ENCODE measurements at regions not wholly inside any gene's neighbourhood (a gene's known extent, or its start where the extent isn't known, plus 50 kb on each side); places are given as distances from the start of the nearest gene placed in this dataset.

- intact Hi-C loops (cut with DNase I; ENCODE audit: low total_unique reads): no loop called here
- DNase-seq: no peak
These were observed 1337.6 kb upstream of the TENM4 start for GRCh38 chr11:80778432-80778831.

GRCh38 chr11:80773919-80774318 lies 1333.1 kb upstream of the TENM4 start:
- TF ChIP-seq CTCF (IDR thresholded peaks at IDR 0.05) (no peak), POLR2A (IDR thresholded peaks at IDR 0.05) (no peak)
- intact Hi-C loops (cut with DNase I; ENCODE audit: low total_unique reads): no loop called here
- no peaks in the 10 kb centered on the region for H3K27me3 ChIP-seq
- no peaks in the 10 kb centered on the region for H3K9me3 ChIP-seq
- no peak for DNase-seq
- 89 to 90% methylated on average over 3 of the region's 3 CpGs for WGBS, 2 donors
- no peaks in the 10 kb centered on the region for H3K36me3 ChIP-seq (ENCODE audit: low read depth, missing control alignments)
- H3K4me1 ChIP-seq: no peaks in the 10 kb centered on the region
- H3K27ac ChIP-seq: no peak overlapping the region
- H3K4me3 ChIP-seq: no peak overlapping the region

More at GRCh38 chr11:80778432-80778831, 1337.6 kb upstream of the TENM4 start:
- no peak overlapping the region for H3K4me3 ChIP-seq
- no peaks in the 10 kb centered on the region for H3K9me3 ChIP-seq
- TF ChIP-seq POLR2A (IDR thresholded peaks at IDR 0.05) (no peak), CTCF (IDR thresholded peaks at IDR 0.05) (no peak)
- no peaks in the 10 kb centered on the region for H3K36me3 ChIP-seq (ENCODE audit: low read depth, missing control alignments)
- no peak overlapping the region for H3K27ac ChIP-seq
- no peaks in the 10 kb centered on the region for H3K4me1 ChIP-seq
- H3K27me3 ChIP-seq: no peaks in the 10 kb centered on the region
- WGBS, 2 donors: 87 to 89% methylated on average over 3 of the region's 3 CpGs

- TF ChIP-seq CTCF (IDR thresholded peaks at IDR 0.05) (no peak), POLR2A (IDR thresholded peaks at IDR 0.05) (no peak)
- H3K4me3 ChIP-seq: no peak overlapping the region
- WGBS, 2 donors: 71 to 72% methylated on average over 2 of the region's 2 CpGs
- intact Hi-C loops (cut with DNase I; ENCODE audit: low total_unique reads): no loop called here
- no peaks in the 10 kb centered on the region for H3K9me3 ChIP-seq
- H3K27ac ChIP-seq: no peak overlapping the region
- no peak for DNase-seq
- no peaks in the 10 kb centered on the region for H3K4me1 ChIP-seq
- no peaks in the 10 kb centered on the region for H3K36me3 ChIP-seq (ENCODE audit: low read depth, missing control alignments)
- no peaks in the 10 kb centered on the region for H3K27me3 ChIP-seq
These were observed 1330.2 kb upstream of the TENM4 start for GRCh38 chr11:80771017-80771416.

GRCh38 chr11:80758787-80759186 lies 1318.0 kb upstream of the TENM4 start:
- intact Hi-C loops (cut with DNase I; ENCODE audit: low total_unique reads): no loop called here
- WGBS, 2 donors: 86 to 93% methylated on average over 1 of the region's 1 CpG
- TF ChIP-seq POLR2A (IDR thresholded peaks at IDR 0.05): no peak
- TF ChIP-seq CTCF (IDR thresholded peaks at IDR 0.05): no peak
- Histone ChIP-seq H3K27me3 (no peaks in the 10 kb centered on the region), H3K9me3 (no peaks in the 10 kb centered on the region), H3K36me3 (ENCODE audit: low read depth, missing control alignments) (no peaks in the 10 kb centered on the region), H3K27ac (no peak overlapping the region), H3K4me3 (no peak overlapping the region), H3K4me1 (no peaks in the 10 kb centered on the region)
- DNase-seq: no peak

- Histone ChIP-seq H3K36me3 (ENCODE audit: low read depth, missing control alignments) (no peaks in the 10 kb centered on the region), H3K4me3 (no peak overlapping the region), H3K27me3 (no peaks in the 10 kb centered on the region), H3K4me1 (no peaks in the 10 kb centered on the region), H3K9me3 (no peaks in the 10 kb centered on the region), H3K27ac (no peak overlapping the region)
- no peak for DNase-seq
- intact Hi-C loops (cut with DNase I; ENCODE audit: low total_unique reads): no loop called here
- TF ChIP-seq CTCF (IDR thresholded peaks at IDR 0.05) (no peak), POLR2A (IDR thresholded peaks at IDR 0.05) (no peak)
- 83 to 84% methylated on average over 3 of the region's 3 CpGs for WGBS, 2 donors
These were observed 1307.5 kb upstream of the TENM4 start for GRCh38 chr11:80748207-80748925.
